ENCODE measurements at regions not wholly inside any gene's neighbourhood (a gene's known extent, or its start where the extent isn't known, plus 50 kb on each side); places are given as distances from the start of the nearest gene placed in this dataset.

GRCh38 chr9:19995619-19996018 lies 206.8 kb upstream of the SLC24A2 start:
- no peak for DNase-seq

DNA sequence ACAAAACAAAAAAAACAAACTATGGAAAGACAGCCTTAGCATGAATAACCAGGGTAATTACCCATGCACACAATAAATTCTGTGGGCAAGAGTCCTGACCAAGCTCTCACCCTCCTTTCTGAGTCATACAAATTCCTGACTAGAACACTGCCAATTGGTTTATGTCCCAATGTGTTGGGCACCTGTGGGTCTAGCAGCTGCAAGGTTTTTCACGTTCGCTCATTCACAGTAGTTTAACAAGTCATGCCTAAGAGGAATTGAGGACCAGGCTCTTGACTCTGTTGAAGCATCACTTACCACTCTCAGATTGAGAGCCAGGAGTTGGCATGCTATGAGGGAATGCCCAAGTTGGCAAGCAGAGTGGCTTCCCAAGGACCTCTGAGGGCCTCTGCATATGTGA lies 205.5 kb upstream of the SLC24A2 start:
- no peak for DNase-seq

DNA sequence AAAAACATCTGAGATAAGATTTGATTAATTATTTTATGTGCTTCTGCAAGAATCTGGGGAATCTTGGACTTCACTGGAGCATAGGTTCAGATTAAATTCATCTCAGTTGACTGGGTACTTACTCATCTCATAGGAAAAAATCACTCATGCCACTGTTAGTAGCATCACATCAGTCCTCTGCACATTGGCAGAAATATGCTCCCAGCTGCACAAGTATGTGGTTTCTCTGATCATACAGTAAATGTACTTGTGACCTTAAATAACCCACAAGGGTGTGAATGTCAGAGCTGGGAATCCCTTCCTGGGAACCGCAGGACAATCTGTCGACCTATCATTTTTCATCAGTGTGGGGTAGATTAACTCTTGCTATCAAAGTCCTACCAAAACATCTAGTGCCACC lies 203.7 kb upstream of the SLC24A2 start:
- no peak for DNase-seq

- DNase-seq: no peak
These were observed 200.4 kb upstream of the SLC24A2 start for GRCh38 chr9:19989213-19989612.

DNA sequence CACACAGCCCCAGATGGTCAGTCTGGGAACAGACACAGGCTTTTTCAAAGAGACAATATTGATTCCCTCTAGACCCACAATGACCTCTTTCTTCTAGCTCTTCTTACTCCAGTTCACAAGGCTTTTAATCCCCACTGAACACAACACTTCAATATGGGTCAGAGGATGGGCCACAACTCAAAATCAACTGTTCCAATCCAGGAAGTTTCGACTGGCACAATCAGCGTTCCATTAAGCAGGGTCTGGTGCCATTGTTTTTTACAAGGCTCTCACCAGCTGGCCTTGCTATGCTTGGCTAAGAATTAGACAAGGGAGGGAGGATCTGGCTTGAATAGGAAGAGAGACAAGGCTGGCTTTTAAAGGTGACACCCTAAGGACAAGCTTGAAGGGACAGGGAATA lies 199.4 kb upstream of the SLC24A2 start:
- DNase-seq: peak; percentile 56

DNA sequence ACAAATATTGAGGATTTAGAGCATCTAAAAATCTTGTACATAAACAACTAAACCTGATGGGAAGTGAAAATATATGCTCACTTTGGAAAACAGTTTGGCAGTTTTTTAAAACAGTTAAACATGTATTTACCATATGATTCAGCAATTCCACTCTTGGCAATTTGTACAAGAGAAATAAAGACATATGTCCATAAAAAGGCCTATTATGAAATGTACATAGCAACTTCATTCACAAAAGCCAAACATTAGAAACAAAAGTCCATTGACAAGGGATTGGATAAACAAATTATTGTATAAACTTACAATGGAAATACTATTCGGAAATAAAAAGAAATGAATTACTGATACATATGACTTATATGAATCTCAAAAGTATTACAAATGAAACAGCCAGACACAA lies 196.2 kb upstream of the SLC24A2 start:
- no peak for DNase-seq

DNA sequence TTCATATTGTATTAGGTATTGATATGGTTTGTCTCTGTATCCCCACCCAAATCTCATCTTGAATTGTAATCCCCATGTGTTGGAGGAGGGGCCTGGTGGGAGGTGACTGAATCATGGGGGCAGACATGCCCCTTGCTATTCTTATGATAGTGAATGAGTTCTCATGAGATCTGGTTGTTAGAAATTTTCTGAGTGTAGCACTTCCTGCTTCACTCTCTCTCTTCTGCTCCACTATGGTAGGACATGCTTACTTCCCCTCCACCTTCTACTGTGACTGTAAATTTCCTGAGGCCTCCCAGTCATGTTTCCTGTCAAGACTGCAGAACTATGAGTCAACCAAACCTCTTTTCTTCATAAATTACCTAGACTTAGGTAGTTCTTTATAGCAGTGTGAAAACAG lies 187.4 kb upstream of the SLC24A2 start:
- no peak for DNase-seq

GRCh38 chr9:19975499-19975898 lies 186.7 kb upstream of the SLC24A2 start:
- DNase-seq: no peak

- no peak for DNase-seq
These were observed 180.9 kb upstream of the SLC24A2 start for GRCh38 chr9:19969721-19970120.

DNA sequence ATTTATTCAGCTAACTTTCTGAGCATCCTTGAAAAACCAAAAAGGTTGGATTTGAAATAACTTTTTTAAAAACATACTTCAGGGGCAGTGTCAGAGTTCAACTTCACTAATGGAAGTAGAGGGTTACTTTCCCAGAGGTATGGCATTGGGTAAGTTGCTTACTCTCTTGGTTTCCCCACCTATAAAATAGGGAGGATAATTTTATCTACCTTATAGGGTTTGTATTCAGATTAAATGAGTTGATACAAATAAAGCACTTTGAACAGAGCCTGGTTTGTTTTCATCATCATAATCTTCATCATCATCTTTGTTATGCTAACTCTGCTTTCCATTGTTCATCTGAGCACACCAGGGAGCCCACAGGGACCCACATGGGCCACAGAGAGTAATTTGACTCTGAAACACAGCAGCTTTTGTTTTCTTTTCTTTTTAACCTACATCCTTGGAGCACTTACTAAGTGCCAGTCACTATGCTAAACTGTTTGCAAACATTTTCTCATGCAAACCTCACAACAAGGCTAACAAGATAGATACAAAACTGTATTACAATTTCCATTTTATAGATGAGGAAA lies 179.1 kb upstream of the SLC24A2 start:
- no peak for DNase-seq

- no peak for DNase-seq
These were observed 178.5 kb upstream of the SLC24A2 start for GRCh38 chr9:19967216-19967887.

- no peak for DNase-seq
These were observed 176.5 kb upstream of the SLC24A2 start for GRCh38 chr9:19965336-19965735.

DNA sequence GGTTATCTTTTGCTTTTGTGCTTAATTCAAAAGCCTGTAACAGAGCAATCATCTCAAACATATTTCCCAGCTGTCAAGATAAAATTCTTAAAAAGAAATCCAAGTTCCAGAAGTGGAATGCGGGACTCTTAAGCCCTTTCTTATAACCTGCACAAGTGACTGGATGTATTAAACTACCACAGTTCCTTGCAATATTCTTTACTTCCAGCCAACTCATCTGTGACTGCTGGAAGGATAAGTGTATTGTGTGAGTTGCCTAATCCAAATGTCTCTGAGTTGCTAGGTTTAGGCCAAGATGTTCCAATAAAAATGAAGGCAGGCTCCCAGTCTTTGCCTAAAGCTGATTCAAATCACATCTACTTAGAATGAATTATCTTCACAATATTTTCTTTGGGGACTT lies 159.2 kb upstream of the SLC24A2 start:
- DNase-seq: no peak

DNA sequence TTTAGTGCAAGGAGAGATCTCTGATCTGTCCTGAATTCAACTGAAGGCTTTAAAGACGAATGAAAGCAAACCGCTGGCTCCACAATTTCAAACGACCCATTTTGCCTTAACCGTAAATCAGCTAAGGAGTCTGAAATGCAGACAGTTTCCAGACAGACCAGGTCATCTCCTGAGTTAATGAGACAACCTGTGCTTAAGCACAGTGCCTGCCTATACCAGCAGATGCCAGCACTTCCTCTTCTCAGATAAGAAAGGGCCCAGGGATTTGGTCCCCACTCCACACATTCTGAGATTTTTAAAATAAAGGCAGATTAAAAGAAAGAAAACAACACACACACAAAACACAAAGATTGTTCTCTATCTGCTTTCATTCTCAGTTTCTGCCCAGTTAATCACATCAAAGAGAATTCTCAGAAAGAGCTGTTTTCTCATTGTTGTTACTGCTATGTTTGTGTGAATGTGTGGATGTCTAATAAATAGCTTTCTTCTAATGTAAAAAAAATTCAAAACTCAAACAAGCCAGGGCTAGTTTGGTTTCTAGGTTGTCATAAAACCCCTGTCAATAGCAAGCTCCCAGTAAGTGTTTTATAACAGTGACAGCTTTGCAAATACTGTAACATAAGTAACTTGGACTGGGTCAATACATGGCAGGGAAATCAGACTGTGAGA lies 157.7 kb upstream of the SLC24A2 start:
- DNase-seq: peak; percentile 53

GRCh38 chr9:19941874-19942273 lies 153.0 kb upstream of the SLC24A2 start:
- no peak for DNase-seq

DNA sequence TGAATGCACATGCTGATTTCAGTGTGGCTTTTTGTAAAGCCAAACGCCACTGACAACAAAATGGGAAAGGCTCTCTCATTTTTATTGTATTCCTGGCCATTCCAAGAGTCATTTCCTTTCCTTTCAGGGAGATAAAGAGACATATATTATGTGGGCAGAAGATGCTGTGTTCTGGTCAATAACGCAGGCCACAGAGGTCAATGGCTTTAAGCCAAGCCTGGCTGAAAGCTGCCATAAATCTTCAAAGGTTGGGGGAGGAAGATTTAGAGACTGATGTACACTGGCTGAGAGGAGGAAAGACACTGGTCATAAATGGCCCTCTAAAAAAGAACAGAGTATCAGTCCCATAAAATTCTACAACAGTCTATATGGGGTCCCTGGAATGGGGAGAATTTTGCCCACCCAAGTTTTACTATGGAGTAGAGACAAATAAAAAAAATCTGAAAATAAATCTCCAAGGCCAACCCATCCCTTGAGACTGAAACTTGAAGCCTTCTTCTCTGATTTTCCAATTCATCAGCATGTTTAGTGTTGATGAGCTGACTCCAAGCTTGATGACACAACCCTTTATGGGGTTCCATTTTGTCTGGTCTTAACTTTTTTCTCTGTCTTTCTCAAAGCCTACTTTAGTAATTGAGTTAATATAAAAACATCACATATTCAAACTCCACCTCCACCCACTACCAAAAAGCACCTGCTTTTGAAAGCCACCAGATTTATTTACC lies 152.1 kb upstream of the SLC24A2 start:
- DNase-seq: no peak

GRCh38 chr9:19939734-19940278 lies 151.0 kb upstream of the SLC24A2 start:
- DNase-seq: no peak

DNA sequence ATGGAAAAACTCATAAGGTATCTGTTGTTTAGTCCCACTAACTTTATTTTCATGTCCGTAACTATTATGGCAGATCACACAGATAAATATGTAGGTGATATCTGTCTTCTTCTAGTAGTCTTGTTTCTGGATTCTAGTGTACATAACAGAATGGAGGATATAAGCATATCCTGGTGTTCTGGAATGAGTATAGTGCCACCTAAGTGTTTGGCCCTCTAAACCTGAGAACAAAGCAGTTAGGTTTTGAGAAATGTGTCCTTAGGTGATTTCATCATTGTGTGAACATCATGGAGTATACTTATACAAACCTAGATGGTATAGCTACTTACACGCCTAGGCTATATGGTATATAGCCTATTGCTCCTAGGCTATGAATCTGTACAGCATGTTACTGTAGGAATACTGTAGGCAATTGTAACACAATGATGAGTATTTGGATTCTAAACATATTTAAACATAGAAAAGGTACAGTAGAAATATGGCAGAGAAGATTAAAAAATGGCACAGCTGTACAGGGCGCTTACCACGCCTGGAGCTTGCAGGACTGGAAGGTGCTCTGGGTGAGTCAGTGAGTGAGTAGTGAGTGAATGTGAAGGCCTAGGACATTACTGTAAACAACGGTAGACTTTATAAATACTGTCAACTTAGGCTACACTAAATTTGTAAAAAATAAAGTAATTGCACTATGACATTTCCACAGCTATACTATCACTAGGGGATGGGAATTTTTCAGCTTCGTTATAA lies 150.3 kb upstream of the SLC24A2 start:
- DNase-seq: no peak

GRCh38 chr9:19937121-19937520 lies 148.3 kb upstream of the SLC24A2 start:
- no peak for DNase-seq

DNA sequence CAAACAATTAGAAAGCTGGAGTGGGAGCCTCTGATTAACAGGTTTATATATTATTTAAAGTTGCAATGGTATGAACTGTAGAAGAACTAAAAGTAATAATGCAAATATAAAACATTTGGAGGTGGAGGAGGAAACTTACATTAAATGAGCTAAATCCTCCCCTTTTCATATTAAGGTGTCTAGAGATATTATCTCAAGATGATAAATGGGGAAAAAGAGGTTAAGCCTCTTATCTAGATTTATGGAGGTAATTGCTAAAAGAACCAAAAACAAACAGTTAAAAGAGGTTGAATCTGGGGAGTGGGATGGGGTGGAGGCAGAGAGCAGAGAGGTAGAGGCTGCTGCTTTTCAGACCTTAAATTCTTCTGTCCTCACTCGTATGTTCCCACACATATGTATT lies 147.8 kb upstream of the SLC24A2 start:
- DNase-seq: no peak

DNA sequence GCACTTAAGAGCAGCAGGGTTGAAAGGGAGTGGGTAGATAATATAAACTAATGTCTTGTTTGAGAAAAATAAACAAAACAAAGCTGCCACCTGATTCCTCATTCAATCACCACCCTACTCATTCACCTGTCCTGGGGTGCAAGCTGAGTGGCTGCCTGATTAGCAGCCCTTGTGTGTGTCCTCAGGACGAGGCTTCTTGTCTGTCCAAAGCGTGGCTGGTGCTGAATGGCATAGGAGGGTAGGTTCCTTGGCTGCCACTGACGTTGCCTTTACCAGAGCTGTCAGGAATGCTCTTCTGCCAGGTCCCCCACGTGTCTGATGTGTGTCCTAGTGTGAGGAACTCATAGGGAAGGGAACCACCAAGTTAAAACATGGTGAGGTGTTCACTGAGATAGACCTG lies 146.6 kb upstream of the SLC24A2 start:
- no peak for DNase-seq

GRCh38 chr9:19934301-19934871 lies 145.5 kb upstream of the SLC24A2 start:
- DNase-seq: peak; percentile 61
